Vagina (tissue), 2 donors: ENCODE measurements at regions not wholly inside any gene's neighbourhood (a gene's known extent, or its start where the extent isn't known, plus 50 kb on each side); places are given as distances from the start of the nearest gene placed in this dataset.

Experiments
- DNase-seq, 2 donors: peaks; one replicate each; pipeline ENCODE4 v3.0.0-alpha.2; 2017; ENCODE audit errors: extremely low spot score in 2 of 2
- H3K27ac ChIP-seq: fragments of 200-600 bp; sonication (generic); one replicate; pipeline ENCODE4 v1.5.1; 2019
- H3K27me3 ChIP-seq: fragments of 200-600 bp; sonication (generic); one replicate; pipeline ENCODE4 v1.5.1; 2019
- H3K36me3 ChIP-seq, 2 donors: fragments of 200-600 bp; sonication (generic); one replicate each; pipeline ENCODE4 v1.5.1; 2017 to 2019
- H3K4me1 ChIP-seq: fragments of 200-600 bp; sonication (generic); one replicate; pipeline ENCODE4 v1.5.1; 2019
- H3K4me3 ChIP-seq, 2 donors: fragments of 200-600 bp; sonication (generic); 1 replicate in 1 of 2; 2 replicates in 1 of 2; pipeline ENCODE4 v1.5.1; 2016 to 2019
- H3K9me3 ChIP-seq: fragments of 200-600 bp; sonication (generic); one replicate; pipeline ENCODE4 v1.5.1; 2019
- CTCF ChIP-seq, 3 experiments: fragments of 450-650 bp in 2 of 3; fragments of 200-600 bp in 1 of 3; sonication (generic) in 1 of 3; IDR thresholded peaks; one replicate each; pipeline ENCODE4 v1.5.1; 2017 to 2019; ENCODE audit warnings: antibody characterized with exemption in 3 of 3, mild to moderate bottlenecking in 2 of 3, moderate library complexity in 2 of 3
- POLR2A ChIP-seq, 2 donors: fragments of 450-650 bp; IDR thresholded peaks; one replicate each; pipeline ENCODE4 v1.6.1; 2017; ENCODE audit warnings: antibody characterized with exemption in 2 of 2, mild to moderate bottlenecking in 2 of 2, moderate library complexity in 2 of 2
- POLR2AphosphoS5 ChIP-seq, 2 donors: sonication (generic); formaldehyde crosslinking; IDR thresholded peaks; one replicate each; pipeline ENCODE4 v1.9.0; 2017; ENCODE audit warnings: antibody characterized with exemption in 2 of 2, mild to moderate bottlenecking in 2 of 2, low read depth in 1 of 2; ENCODE audit not compliant: insufficient read depth in 1 of 2
- intact Hi-C: fragments of 100-400 bp; cut with DNase I; formaldehyde crosslinking; loops from one replicate; pipeline ENCODE4 v1.15.1; 2023

DNA sequence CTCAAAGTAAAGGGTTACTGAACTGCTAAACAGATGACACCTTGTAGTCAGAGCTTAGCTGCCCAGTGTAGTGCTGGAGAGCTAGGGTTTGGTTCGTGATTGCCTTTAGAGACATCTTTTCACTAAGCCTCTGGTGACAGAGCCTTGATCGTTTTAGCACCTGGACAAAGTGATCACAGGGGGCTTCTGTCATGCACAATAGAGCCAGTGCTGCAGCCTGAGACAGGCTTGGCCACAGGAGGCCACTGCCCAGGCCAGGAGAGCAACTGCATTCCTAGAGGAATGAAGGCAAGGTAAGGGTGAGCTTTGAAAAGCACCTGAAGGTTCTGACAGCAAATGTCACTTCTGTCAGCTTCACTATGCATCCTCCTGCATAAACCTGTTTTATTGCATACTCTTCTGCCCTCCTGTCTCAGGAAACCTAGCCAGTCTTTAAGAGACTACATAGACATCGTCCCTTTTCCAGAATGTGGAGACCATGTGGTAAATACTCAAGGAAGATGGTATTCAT, 122.9 kb downstream of the NPY start:
- H3K27ac ChIP-seq: no peak overlapping the region
- H3K36me3 ChIP-seq: no peaks in the 10 kb centered on the region
- DNase-seq: no peak
- no peaks in the 10 kb centered on the region for H3K4me1 ChIP-seq
- no peak for TF ChIP-seq POLR2AphosphoS5 (IDR thresholded peaks at IDR 0.05; ENCODE audit: insufficient read depth in 1 of 2, low read depth in 1 of 2)
- no peak for TF ChIP-seq CTCF (IDR thresholded peaks at IDR 0.05)
- TF ChIP-seq POLR2A (IDR thresholded peaks at IDR 0.05): no peak
- no peaks in the 10 kb centered on the region for H3K9me3 ChIP-seq
- intact Hi-C loops: no loop called here
- H3K4me3 ChIP-seq: no peak overlapping the region
- no peaks in the 10 kb centered on the region for H3K27me3 ChIP-seq

- no peak for TF ChIP-seq POLR2A (IDR thresholded peaks at IDR 0.05)
- intact Hi-C loops: no loop called here
Measured at GRCh38 chr7:24407965-24408364, 124.0 kb downstream of the NPY start.

DNA sequence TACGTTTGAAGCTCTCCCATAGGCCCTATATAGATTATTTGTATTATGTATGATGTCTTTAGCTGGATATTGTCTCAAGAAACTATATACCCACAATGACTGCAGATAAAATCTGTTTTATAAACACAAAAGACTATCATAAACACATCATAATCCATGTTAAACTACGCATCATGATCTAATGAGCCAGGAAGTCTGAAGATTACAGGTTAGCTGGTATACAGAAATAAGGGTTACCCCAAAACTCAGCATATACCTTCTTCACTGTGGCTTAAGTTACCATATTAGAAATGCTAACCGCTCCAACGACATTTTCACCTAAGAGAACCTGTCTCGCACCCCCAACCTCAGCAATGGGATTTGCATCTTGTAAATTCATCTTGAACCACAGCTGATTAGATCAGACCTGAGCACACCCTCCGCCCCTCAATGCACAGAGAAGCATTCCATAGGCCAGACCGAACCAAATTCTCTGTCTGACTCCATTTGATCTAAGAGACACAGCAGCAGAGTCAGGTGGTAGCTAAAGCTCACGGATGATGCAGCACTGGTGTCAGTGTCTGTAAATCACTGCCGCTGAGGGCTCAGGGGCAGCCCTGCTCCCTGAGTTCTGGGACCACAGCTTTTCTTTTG, 124.9 kb downstream of the NPY start:
- intact Hi-C loops: no loop called here
- H3K9me3 ChIP-seq: no peaks in the 10 kb centered on the region
- H3K27ac ChIP-seq: no peak overlapping the region
- H3K4me3 ChIP-seq: no peak overlapping the region
- no peaks in the 10 kb centered on the region for H3K27me3 ChIP-seq
- no peak for DNase-seq
- H3K4me1 ChIP-seq: no peaks in the 10 kb centered on the region
- TF ChIP-seq POLR2A (IDR thresholded peaks at IDR 0.05) (no peak), POLR2AphosphoS5 (IDR thresholded peaks at IDR 0.05; ENCODE audit: insufficient read depth in 1 of 2, low read depth in 1 of 2) (no peak), CTCF (IDR thresholded peaks at IDR 0.05) (no peak)
- no peaks in the 10 kb centered on the region for H3K36me3 ChIP-seq

More at GRCh38 chr7:24407965-24408364, 124.0 kb downstream of the NPY start:
- H3K4me1 ChIP-seq: no peaks in the 10 kb centered on the region
- H3K27me3 ChIP-seq: no peaks in the 10 kb centered on the region
- H3K27ac ChIP-seq: no peak overlapping the region
- no peaks in the 10 kb centered on the region for H3K9me3 ChIP-seq
- H3K4me3 ChIP-seq: no peak overlapping the region
- no peaks in the 10 kb centered on the region for H3K36me3 ChIP-seq
- no peak for DNase-seq

DNA sequence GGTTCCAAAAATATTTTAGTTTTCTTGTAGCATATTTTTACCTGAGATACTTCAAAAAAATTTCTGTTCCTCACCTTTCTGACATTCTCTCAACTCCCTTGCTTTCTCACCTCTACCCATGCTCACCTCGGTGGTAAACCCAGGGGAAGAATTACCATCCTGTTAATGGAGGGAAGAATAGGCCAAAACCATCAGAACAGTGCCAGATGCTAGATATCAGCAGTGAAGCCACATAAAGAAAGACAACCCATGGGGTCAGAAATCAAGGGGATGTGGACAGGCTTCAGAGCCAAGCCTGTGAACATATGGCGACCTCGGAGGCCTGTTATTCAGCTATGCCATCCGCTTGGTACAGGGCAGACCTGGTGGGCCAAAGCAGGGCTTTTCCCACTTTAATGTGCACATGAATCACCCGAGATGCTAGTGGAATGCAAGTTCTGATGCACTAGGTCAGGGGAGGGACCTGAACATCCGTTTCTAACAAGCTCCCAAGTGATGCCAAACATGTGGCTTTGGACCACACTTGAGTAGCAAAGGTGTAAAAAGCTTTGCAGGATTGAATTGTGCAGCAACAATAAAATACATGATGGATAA, 125.5 kb downstream of the NPY start:
- Histone ChIP-seq H3K36me3 (no peaks in the 10 kb centered on the region), H3K27ac (no peak overlapping the region), H3K27me3 (no peaks in the 10 kb centered on the region), H3K9me3 (no peaks in the 10 kb centered on the region), H3K4me3 (no peak overlapping the region), H3K4me1 (no peaks in the 10 kb centered on the region)
- DNase-seq: no peak
- TF ChIP-seq CTCF (IDR thresholded peaks at IDR 0.05) (no peak), POLR2AphosphoS5 (IDR thresholded peaks at IDR 0.05; ENCODE audit: insufficient read depth in 1 of 2, low read depth in 1 of 2) (no peak), POLR2A (IDR thresholded peaks at IDR 0.05) (no peak)
- intact Hi-C loops: no loop called here

DNA sequence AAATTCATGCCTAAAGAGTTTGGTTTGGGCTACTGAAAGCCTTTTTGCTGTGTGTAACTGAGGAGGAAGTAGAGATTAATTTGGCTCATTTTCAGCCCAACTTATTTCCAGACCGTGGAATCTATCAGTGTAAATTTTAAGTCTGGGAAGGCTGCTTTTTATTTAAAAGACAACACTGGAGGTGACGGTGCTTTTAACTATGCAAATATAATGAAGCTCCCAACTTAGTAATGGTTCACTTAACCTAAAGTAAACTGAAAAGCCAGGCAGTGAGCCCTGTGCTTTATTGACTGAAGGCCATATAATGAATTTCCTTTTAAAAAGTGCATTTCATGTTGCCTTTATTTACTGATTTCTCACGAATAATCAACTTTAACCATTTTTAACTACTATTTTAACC, 127.2 kb downstream of the NPY start:
- H3K27me3 ChIP-seq: no peaks in the 10 kb centered on the region
- intact Hi-C loops: no loop called here
- no peak for TF ChIP-seq CTCF (IDR thresholded peaks at IDR 0.05)
- TF ChIP-seq POLR2AphosphoS5 (IDR thresholded peaks at IDR 0.05; ENCODE audit: insufficient read depth in 1 of 2, low read depth in 1 of 2): no peak
- TF ChIP-seq POLR2A (IDR thresholded peaks at IDR 0.05): no peak
- H3K4me3 ChIP-seq: no peak overlapping the region
- no peak for DNase-seq
- H3K9me3 ChIP-seq: no peaks in the 10 kb centered on the region
- H3K4me1 ChIP-seq: no peaks in the 10 kb centered on the region
- H3K36me3 ChIP-seq: no peaks in the 10 kb centered on the region
- no peak overlapping the region for H3K27ac ChIP-seq
